GM12892 (cell line): ENCODE measurements at regions not wholly inside any gene's neighbourhood (a gene's known extent, or its start where the extent isn't known, plus 50 kb on each side); places are given as distances from the start of the nearest gene placed in this dataset.

Experiments
- POLR2A ChIP-seq: IDR thresholded peaks from 2 replicates; pipeline ENCODE4 v1.6.1; 2011; ENCODE audit warnings: low read depth, low read length, control low read depth
- POLR2AphosphoS5 ChIP-seq: IDR thresholded peaks from 2 replicates; pipeline ENCODE4 v1.6.1; 2011; ENCODE audit warnings: low read depth, low read length, control low read depth

DNA sequence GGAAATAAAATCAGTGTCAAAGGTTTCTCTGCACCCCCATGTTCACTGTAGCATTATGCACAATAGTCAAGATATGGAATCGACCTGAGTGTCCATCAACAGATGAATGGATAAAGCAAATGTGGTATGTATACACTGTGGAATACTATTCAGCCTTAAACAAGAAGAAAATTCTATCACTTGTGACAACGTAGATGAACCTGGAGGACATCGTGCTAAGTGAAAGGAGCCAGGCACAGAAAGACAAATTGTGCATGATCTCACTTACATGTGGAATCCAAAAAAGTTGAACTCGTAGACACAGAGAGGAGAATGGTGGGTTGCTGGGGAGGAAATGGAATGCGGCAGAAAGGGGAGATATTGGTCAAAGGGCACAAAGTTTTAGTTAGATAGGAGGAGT, 136.3 kb upstream of the ESR1 start:
- no peak for TF ChIP-seq POLR2A
- TF ChIP-seq POLR2AphosphoS5 = no peak
